Vagina (tissue), 2 donors: ENCODE measurements at regions not wholly inside any gene's neighbourhood (a gene's known extent, or its start where the extent isn't known, plus 50 kb on each side); places are given as distances from the start of the nearest gene placed in this dataset.

Source experiments
- DNase-seq, 2 donors: peaks; one replicate each; pipeline ENCODE4 v3.0.0-alpha.2; 2017; ENCODE audit errors: extremely low spot score in 2 of 2
- H3K27ac ChIP-seq: fragments of 200-600 bp; sonication (generic); one replicate; pipeline ENCODE4 v1.5.1; 2019
- H3K27me3 ChIP-seq: fragments of 200-600 bp; sonication (generic); one replicate; pipeline ENCODE4 v1.5.1; 2019
- H3K36me3 ChIP-seq, 2 donors: fragments of 200-600 bp; sonication (generic); one replicate each; pipeline ENCODE4 v1.5.1; 2017 to 2019
- H3K4me1 ChIP-seq: fragments of 200-600 bp; sonication (generic); one replicate; pipeline ENCODE4 v1.5.1; 2019
- H3K4me3 ChIP-seq, 2 donors: fragments of 200-600 bp; sonication (generic); 1 replicate in 1 of 2; 2 replicates in 1 of 2; pipeline ENCODE4 v1.5.1; 2016 to 2019
- H3K9me3 ChIP-seq: fragments of 200-600 bp; sonication (generic); one replicate; pipeline ENCODE4 v1.5.1; 2019
- POLR2A ChIP-seq, 2 donors: fragments of 450-650 bp; IDR thresholded peaks; one replicate each; pipeline ENCODE4 v1.6.1; 2017; ENCODE audit warnings: antibody characterized with exemption in 2 of 2, mild to moderate bottlenecking in 2 of 2, moderate library complexity in 2 of 2
- POLR2AphosphoS5 ChIP-seq, 2 donors: sonication (generic); formaldehyde crosslinking; IDR thresholded peaks; one replicate each; pipeline ENCODE4 v1.9.0; 2017; ENCODE audit warnings: antibody characterized with exemption in 2 of 2, mild to moderate bottlenecking in 2 of 2, low read depth in 1 of 2; ENCODE audit not compliant: insufficient read depth in 1 of 2
- intact Hi-C: fragments of 100-400 bp; cut with DNase I; formaldehyde crosslinking; loops from one replicate; pipeline ENCODE4 v1.15.1; 2023
- TF ChIP-seq, protein P1 (sequence below), 3 experiments: fragments of 450-650 bp in 2 of 3; fragments of 200-600 bp in 1 of 3; sonication (generic) in 1 of 3; IDR thresholded peaks; one replicate each; pipeline ENCODE4 v1.5.1; 2017 to 2019; ENCODE audit warnings: antibody characterized with exemption in 3 of 3, mild to moderate bottlenecking in 2 of 3, moderate library complexity in 2 of 3

DNA sequence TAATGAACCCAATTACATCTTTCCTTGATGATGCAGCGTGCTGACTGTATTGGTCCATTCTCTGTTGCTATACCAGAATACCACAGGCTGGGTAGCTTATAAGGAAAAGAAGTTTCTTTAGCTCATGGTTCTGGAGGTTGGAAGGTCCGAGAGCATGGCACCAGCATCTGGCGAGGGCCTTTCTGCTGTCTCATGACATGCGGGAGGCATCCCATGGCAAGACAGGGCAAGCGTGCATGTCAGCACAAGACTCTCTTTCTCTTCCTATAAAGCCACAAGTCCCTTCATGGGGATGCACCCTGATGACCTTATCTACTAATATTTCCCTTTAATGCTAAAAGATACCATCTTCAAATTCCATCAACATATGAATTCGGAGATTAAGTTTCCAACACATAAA is 122.8 kb upstream of the FHL2 start:
- peak in 1 of 2 donors; percentile 28 for DNase-seq

DNA sequence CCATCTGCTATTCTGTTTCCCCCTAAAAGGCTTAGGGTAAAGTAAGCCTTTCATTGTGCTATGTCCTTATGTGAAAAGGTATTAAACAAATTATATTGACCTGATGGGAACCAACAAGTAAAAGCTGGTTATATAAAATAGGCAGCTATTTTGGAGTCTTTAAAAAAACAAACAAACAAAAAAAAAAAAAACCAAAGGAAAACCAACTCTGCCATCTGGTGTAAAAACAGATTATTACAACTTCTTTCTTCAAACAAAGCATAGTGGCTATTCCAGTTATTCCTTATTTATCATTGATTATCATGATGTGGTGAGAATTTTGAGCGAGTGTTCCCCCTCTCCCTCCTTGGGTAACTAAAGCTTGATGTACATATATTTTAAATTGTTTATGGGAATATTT is 122.3 kb upstream of the FHL2 start:
- H3K4me1 ChIP-seq: peaks cover 13% of the 10 kb centered on the region
- no peaks in the 10 kb centered on the region for H3K27me3 ChIP-seq
- no peak overlapping the region for H3K4me3 ChIP-seq
- no peaks in the 10 kb centered on the region for H3K36me3 ChIP-seq
- H3K9me3 ChIP-seq: no peaks in the 10 kb centered on the region
- DNase-seq: no peak
- intact Hi-C loops: loop anchor here (5.0 kb wide), 1 partner anchor 149 kb away; no protein-coding TSS in a partner anchor
- TF ChIP-seq, protein P1, sequence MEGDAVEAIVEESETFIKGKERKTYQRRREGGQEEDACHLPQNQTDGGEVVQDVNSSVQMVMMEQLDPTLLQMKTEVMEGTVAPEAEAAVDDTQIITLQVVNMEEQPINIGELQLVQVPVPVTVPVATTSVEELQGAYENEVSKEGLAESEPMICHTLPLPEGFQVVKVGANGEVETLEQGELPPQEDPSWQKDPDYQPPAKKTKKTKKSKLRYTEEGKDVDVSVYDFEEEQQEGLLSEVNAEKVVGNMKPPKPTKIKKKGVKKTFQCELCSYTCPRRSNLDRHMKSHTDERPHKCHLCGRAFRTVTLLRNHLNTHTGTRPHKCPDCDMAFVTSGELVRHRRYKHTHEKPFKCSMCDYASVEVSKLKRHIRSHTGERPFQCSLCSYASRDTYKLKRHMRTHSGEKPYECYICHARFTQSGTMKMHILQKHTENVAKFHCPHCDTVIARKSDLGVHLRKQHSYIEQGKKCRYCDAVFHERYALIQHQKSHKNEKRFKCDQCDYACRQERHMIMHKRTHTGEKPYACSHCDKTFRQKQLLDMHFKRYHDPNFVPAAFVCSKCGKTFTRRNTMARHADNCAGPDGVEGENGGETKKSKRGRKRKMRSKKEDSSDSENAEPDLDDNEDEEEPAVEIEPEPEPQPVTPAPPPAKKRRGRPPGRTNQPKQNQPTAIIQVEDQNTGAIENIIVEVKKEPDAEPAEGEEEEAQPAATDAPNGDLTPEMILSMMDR (IDR thresholded peaks at IDR 0.05): peak in 2 of 3 experiments; percentile 36 to 42
- TF ChIP-seq POLR2AphosphoS5 (IDR thresholded peaks at IDR 0.05; ENCODE audit: insufficient read depth in 1 of 2, low read depth in 1 of 2): no peak
- no peak for TF ChIP-seq POLR2A (IDR thresholded peaks at IDR 0.05)
- no peak overlapping the region for H3K27ac ChIP-seq

More for the DNA sequence above, 122.8 kb upstream of the FHL2 start:
- TF ChIP-seq POLR2AphosphoS5 (IDR thresholded peaks at IDR 0.05; ENCODE audit: insufficient read depth in 1 of 2, low read depth in 1 of 2) (no peak), POLR2A (IDR thresholded peaks at IDR 0.05) (no peak)
- TF ChIP-seq, protein P1 (IDR thresholded peaks at IDR 0.05): no peak
- peaks cover 8% of the 10 kb centered on the region for H3K4me1 ChIP-seq
- no peaks in the 10 kb centered on the region for H3K36me3 ChIP-seq
- no peak overlapping the region for H3K27ac ChIP-seq
- no peaks in the 10 kb centered on the region for H3K9me3 ChIP-seq
- no peaks in the 10 kb centered on the region for H3K27me3 ChIP-seq
- intact Hi-C loops: loop anchor here (5.0 kb wide), 1 partner anchor 149 kb away; no protein-coding TSS in a partner anchor
- no peak overlapping the region for H3K4me3 ChIP-seq

DNA sequence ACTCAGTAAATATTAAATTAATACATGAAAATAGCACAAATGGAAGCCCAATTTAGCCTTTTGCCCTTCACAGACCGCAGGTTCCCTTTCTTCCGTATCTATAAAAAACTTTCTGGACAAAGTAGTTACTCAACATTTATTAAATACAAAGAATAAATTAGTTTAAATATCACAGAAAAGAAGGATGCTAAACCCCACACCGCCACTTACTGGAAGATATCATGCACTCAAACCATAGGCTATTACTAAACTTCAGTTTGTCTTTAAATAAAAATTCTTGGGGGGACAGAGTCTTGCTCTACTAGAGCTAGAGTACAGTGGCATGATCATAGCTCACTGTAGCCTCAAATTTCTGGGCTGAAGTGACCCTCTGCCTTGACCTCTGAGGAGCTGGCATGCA is 120.7 kb upstream of the FHL2 start:
- Histone ChIP-seq H3K27me3 (no peaks in the 10 kb centered on the region), H3K36me3 (no peaks in the 10 kb centered on the region), H3K4me3 (no peak overlapping the region), H3K4me1 (peaks cover 17% of the 10 kb centered on the region), H3K9me3 (no peaks in the 10 kb centered on the region), H3K27ac (no peak overlapping the region)
- no peak for DNase-seq
- TF ChIP-seq POLR2A (IDR thresholded peaks at IDR 0.05) (no peak), POLR2AphosphoS5 (IDR thresholded peaks at IDR 0.05; ENCODE audit: insufficient read depth in 1 of 2, low read depth in 1 of 2) (no peak)
- TF ChIP-seq, protein P1 (IDR thresholded peaks at IDR 0.05): no peak
- intact Hi-C loops: no loop called here

DNA sequence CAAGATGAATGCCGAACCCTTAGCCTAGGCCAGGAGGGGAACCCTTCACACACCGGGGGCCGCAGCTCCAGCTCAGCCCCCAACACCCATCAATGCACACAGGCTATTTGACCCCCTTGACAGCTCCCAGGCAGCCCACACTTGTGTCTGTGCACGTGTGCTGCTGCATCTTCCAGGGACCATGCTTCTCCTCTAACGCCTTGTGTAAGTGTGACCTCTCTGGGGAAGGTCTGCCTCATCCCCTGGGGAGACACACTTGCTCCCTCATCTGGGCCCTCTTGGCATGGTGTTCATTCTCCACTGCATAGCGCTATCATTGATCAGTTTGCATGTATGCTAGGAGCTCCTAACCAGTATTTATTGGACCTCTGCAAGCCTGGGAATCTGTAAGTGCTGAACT is 120.0 kb upstream of the FHL2 start:
- TF ChIP-seq POLR2AphosphoS5 (IDR thresholded peaks at IDR 0.05; ENCODE audit: insufficient read depth in 1 of 2, low read depth in 1 of 2): no peak
- no peak for TF ChIP-seq POLR2A (IDR thresholded peaks at IDR 0.05)
- TF ChIP-seq, protein P1 (IDR thresholded peaks at IDR 0.05): no peak
- Histone ChIP-seq H3K9me3 (no peaks in the 10 kb centered on the region), H3K4me3 (no peak overlapping the region), H3K27me3 (no peaks in the 10 kb centered on the region), H3K27ac (no peak overlapping the region), H3K4me1 (peaks cover 17% of the 10 kb centered on the region), H3K36me3 (no peaks in the 10 kb centered on the region)
- intact Hi-C loops: no loop called here
- DNase-seq: peak in 1 of 2 donors; percentile 70

DNA sequence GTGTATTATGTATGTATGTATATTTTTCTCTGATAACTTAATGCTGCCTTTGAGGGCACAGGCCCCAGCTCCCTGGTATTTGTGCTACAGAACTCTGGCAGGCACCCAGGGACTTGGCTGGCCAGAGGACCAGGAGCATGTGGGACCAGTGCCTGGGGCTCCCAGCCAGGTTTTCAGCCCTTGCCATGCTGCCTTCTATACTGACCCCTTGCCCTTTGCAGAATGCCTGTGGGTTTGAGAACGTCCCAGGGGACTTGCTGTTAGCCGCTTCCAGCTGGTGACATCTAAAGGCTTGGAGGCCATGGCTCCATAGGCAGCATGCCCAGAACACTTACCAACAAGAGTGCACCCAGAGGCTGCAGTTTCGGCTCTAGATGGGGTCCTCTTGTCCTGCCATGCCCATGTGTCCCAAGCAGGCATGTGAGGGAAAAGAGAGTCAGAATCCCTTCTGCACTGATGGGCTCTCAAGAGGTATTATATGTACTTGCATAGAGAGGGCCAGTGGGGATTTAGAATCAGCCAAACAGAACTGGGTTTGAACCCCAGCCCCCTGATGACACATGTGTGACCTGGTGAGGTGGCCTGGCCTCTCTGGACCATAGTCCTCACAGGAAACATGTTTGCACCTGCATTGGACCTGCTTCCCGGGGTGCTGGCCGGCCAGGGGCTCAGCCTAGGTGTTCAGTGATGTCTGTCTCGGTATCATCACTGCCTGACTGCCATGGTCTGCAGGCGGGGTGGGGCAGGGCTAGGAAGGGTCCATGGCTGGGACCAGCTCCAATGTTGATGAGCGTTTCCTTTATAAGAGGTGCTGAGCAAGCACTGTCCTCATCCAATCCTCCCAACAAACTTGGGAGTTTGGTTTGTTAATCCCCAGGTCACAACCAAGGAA is 119.2 kb upstream of the FHL2 start:
- H3K36me3 ChIP-seq: no peaks in the 10 kb centered on the region
- H3K4me3 ChIP-seq: no peak overlapping the region
- intact Hi-C loops: no loop called here
- no peak overlapping the region for H3K27ac ChIP-seq
- H3K9me3 ChIP-seq: no peaks in the 10 kb centered on the region
- H3K27me3 ChIP-seq: no peaks in the 10 kb centered on the region
- peaks cover 17% of the 10 kb centered on the region for H3K4me1 ChIP-seq
- TF ChIP-seq, protein P1 (IDR thresholded peaks at IDR 0.05): no peak
- TF ChIP-seq POLR2AphosphoS5 (IDR thresholded peaks at IDR 0.05; ENCODE audit: insufficient read depth in 1 of 2, low read depth in 1 of 2): no peak
- no peak for TF ChIP-seq POLR2A (IDR thresholded peaks at IDR 0.05)
- peak in 1 of 2 donors; percentile 94 for DNase-seq
